ENCODE measurements at regions not wholly inside any gene's neighbourhood (a gene's known extent, or its start where the extent isn't known, plus 50 kb on each side); places are given as distances from the start of the nearest gene placed in this dataset.

- no peak for TF ChIP-seq EZH2 (IDR thresholded peaks at IDR 0.05; ENCODE audit: low read depth)
- TF ChIP-seq CTCF (conservative IDR thresholded peaks at IDR 0.05): no peak
- Histone ChIP-seq H3K79me2 (ENCODE audit: low read depth) (no peaks in the 10 kb centered on the region), H4K20me1 (ENCODE audit: insufficient read depth) (no peaks in the 10 kb centered on the region), H3K9me2 (ENCODE audit: insufficient read depth) (no peaks in the 10 kb centered on the region), H3K4me2 (no peak overlapping the region), H3K36me3 (ENCODE audit: low read depth) (no peaks in the 10 kb centered on the region), H3K9me3 (ENCODE audit: insufficient read depth, low read depth) (no peaks in the 10 kb centered on the region; the same call in 1 of the 2 replicates), H3K27me3 (ENCODE audit: insufficient read depth, low read depth) (no peaks in the 10 kb centered on the region), H3F3A (ENCODE audit: insufficient read depth, low read depth) (peaks cover 10% of the 10 kb centered on the region; the same call in 1 of the 2 replicates), H2AFZ (no peak overlapping the region), H3K4me1 (replicated peaks; ENCODE audit: insufficient read depth) (peaks cover 28% of the 10 kb centered on the region), H3K27ac (no peak overlapping the region), H3K4me3 (no peak overlapping the region)
- no TSS peak for BruUV-seq (replicated peaks)
- intact Hi-C loops (cut with micrococcal nuclease; ENCODE audit: unreplicated experiment): no loop called here
- ChIA-PET CTCF (no interaction called here), POLR2A (ENCODE audit: unreplicated experiment) (no interaction called here)
- DNase-seq: no peak
These were observed 102.5 kb upstream of the USP24 start for GRCh38 chr1:55317673-55318072.

GRCh38 chr1:55316947-55317662 lies 101.9 kb upstream of the USP24 start:
- H3K27ac ChIP-seq: no peak overlapping the region
- no peak for TF ChIP-seq CTCF (conservative IDR thresholded peaks at IDR 0.05)
- TF ChIP-seq EZH2 (IDR thresholded peaks at IDR 0.05; ENCODE audit: low read depth): no peak
- H3K9me3 ChIP-seq (ENCODE audit: insufficient read depth, low read depth): no peaks in the 10 kb centered on the region; the same call in 1 of the 2 replicates
- BruUV-seq (replicated peaks): no TSS peak
- H4K20me1 ChIP-seq (ENCODE audit: insufficient read depth): no peaks in the 10 kb centered on the region
- no peaks in the 10 kb centered on the region for H3K9me2 ChIP-seq (ENCODE audit: insufficient read depth)
- peaks cover 9% of the 10 kb centered on the region; the same call in 1 of the 2 replicates for H3F3A ChIP-seq (ENCODE audit: insufficient read depth, low read depth)
- CTCF ChIA-PET: no interaction called here
- H2AFZ ChIP-seq: no peak overlapping the region
- POLR2A ChIA-PET (ENCODE audit: unreplicated experiment): interaction anchor here (0.6 kb wide), 1 partner anchor 211 kb away, joined by 4 read pairs; no protein-coding TSS in a partner anchor
- intact Hi-C loops (cut with micrococcal nuclease; ENCODE audit: unreplicated experiment): no loop called here
- no peaks in the 10 kb centered on the region for H3K79me2 ChIP-seq (ENCODE audit: low read depth)
- H3K36me3 ChIP-seq (ENCODE audit: low read depth): no peaks in the 10 kb centered on the region
- DNase-seq: no peak
- no peaks in the 10 kb centered on the region for H3K27me3 ChIP-seq (ENCODE audit: insufficient read depth, low read depth)
- no peak overlapping the region for H3K4me3 ChIP-seq
- H3K4me1 ChIP-seq (replicated peaks; ENCODE audit: insufficient read depth): peaks cover 22% of the 10 kb centered on the region
- no peak overlapping the region for H3K4me2 ChIP-seq

GRCh38 chr1:55316502-55316901 lies 101.3 kb upstream of the USP24 start:
- ChIA-PET CTCF (no interaction called here), POLR2A (ENCODE audit: unreplicated experiment) (interaction anchor here (0.6 kb wide), 1 partner anchor 212 kb away, joined by 4 read pairs; no protein-coding TSS in a partner anchor)
- Histone ChIP-seq H3K4me1 (replicated peaks; ENCODE audit: insufficient read depth) (peaks cover 16% of the 10 kb centered on the region), H3K4me2 (no peak overlapping the region), H3K4me3 (no peak overlapping the region), H2AFZ (no peak overlapping the region), H3K79me2 (ENCODE audit: low read depth) (no peaks in the 10 kb centered on the region), H3K9me3 (ENCODE audit: insufficient read depth, low read depth) (no peaks in the 10 kb centered on the region; the same call in 1 of the 2 replicates), H3F3A (ENCODE audit: insufficient read depth, low read depth) (peaks cover 3% of the 10 kb centered on the region; the same call in 1 of the 2 replicates), H3K9me2 (ENCODE audit: insufficient read depth) (no peaks in the 10 kb centered on the region), H3K27ac (no peak overlapping the region), H3K36me3 (ENCODE audit: low read depth) (no peaks in the 10 kb centered on the region), H3K27me3 (ENCODE audit: insufficient read depth, low read depth) (no peaks in the 10 kb centered on the region), H4K20me1 (ENCODE audit: insufficient read depth) (no peaks in the 10 kb centered on the region)
- DNase-seq: no peak
- intact Hi-C loops (cut with micrococcal nuclease; ENCODE audit: unreplicated experiment): no loop called here
- no TSS peak for BruUV-seq (replicated peaks)
- no peak for TF ChIP-seq CTCF (conservative IDR thresholded peaks at IDR 0.05)
- TF ChIP-seq EZH2 (IDR thresholded peaks at IDR 0.05; ENCODE audit: low read depth): no peak
